Keratinocyte (primary cell): ENCODE measurements at regions not wholly inside any gene's neighbourhood (a gene's known extent, or its start where the extent isn't known, plus 50 kb on each side); places are given as distances from the start of the nearest gene placed in this dataset.
A peak's percentile ranks its signal among the peaks of the same experiment; 100 is the strongest.

Experiments used
- DNase-seq: peaks from one replicate; pipeline ENCODE4 v3.0.0-alpha.2; 2011; ENCODE audit warnings: low read depth, missing footprints, low spot score
- FAIRE-seq: peaks from 2 replicates; lab custom pipeline; 2011; peaks lifted over from hg19 to GRCh38; lab: Jason Lieb, UNC
- H2AFZ ChIP-seq: 2 replicates; pipeline ENCODE4 v1.6.0; 2012; ENCODE audit warnings: low read length, control low read depth, inconsistent platforms; ENCODE audit not compliant: control insufficient read depth
- H3K27ac ChIP-seq: 2 replicates; pipeline ENCODE4 v1.5.1; 2011; ENCODE audit warnings: low read length; ENCODE audit not compliant: control insufficient read depth, insufficient read depth
- H3K27me3 ChIP-seq: 3 replicates; pipeline ENCODE4 v1.6.0; 2011; ENCODE audit warnings: low read length; ENCODE audit not compliant: control insufficient read depth, insufficient read depth; ENCODE audit errors: extremely low read depth
- H3K36me3 ChIP-seq, 2 experiments: 2 replicates in 1 of 2; 3 replicates in 1 of 2; pipeline ENCODE4 v1.5.1; 2011; ENCODE audit warnings: low read length in 2 of 2, mild to moderate bottlenecking in 1 of 2; ENCODE audit not compliant: control insufficient read depth in 2 of 2, insufficient read depth in 2 of 2; ENCODE audit errors: extremely low read depth in 1 of 2
- H3K4me1 ChIP-seq: 3 replicates; pipeline ENCODE4 v1.5.1; 2011; ENCODE audit warnings: low read length; ENCODE audit not compliant: control insufficient read depth, insufficient read depth; ENCODE audit errors: extremely low read depth
- H3K4me2 ChIP-seq: 3 replicates; pipeline ENCODE4 v1.6.0; 2011; ENCODE audit warnings: low read depth, low read length; ENCODE audit not compliant: control insufficient read depth, insufficient read depth; ENCODE audit errors: extremely low read depth
- H3K4me3 ChIP-seq, 3 experiments: fragments of 200-600 bp in 1 of 3; sonication (generic) in 1 of 3; 2 replicates in 2 of 3; 3 replicates in 1 of 3; pipeline ENCODE4 v1.5.1; 2011 to 2016; ENCODE audit warnings: low read length in 3 of 3, mild to moderate bottlenecking in 3 of 3, control low read depth in 2 of 3, inconsistent platforms in 1 of 3, low read depth in 1 of 3, mixed read lengths in 1 of 3, mixed run types in 1 of 3, moderate library complexity in 1 of 3; ENCODE audit not compliant: control insufficient read depth in 2 of 3, insufficient read depth in 2 of 3; ENCODE audit errors: extremely low read depth in 1 of 3
- H3K79me2 ChIP-seq: 2 replicates; pipeline ENCODE4 v1.6.0; 2012; ENCODE audit warnings: low read length; ENCODE audit not compliant: control insufficient read depth, insufficient read depth
- H3K9ac ChIP-seq: 3 replicates; pipeline ENCODE4 v1.6.0; 2011; ENCODE audit warnings: low read length; ENCODE audit not compliant: control insufficient read depth, insufficient read depth; ENCODE audit errors: extremely low read depth
- H3K9me1 ChIP-seq: 3 replicates; pipeline ENCODE4 v1.6.0; 2011; ENCODE audit warnings: low read length; ENCODE audit not compliant: control insufficient read depth, insufficient read depth; ENCODE audit errors: extremely low read depth
- H3K9me3 ChIP-seq: 2 replicates; pipeline ENCODE4 v1.5.1; 2012; ENCODE audit warnings: low read depth, low read length; ENCODE audit not compliant: control insufficient read depth
- H4K20me1 ChIP-seq: 3 replicates; pipeline ENCODE4 v1.6.0; 2011; ENCODE audit warnings: low read length; ENCODE audit not compliant: control insufficient read depth, insufficient read depth; ENCODE audit errors: extremely low read depth
- CTCF ChIP-seq, 3 experiments: IDR thresholded peaks in 1 of 3; conservative IDR thresholded peaks in 1 of 3; optimal IDR thresholded peaks in 1 of 3; 2 replicates in 2 of 3; 3 replicates in 1 of 3; pipeline versions ENCODE3 to v1.5.1; 2011; ENCODE audit warnings: low read length in 3 of 3, mild to moderate bottlenecking in 3 of 3, moderate library complexity in 2 of 3, control low read depth in 1 of 3, inconsistent platforms in 1 of 3; ENCODE audit not compliant: insufficient read depth in 2 of 3; ENCODE audit errors: extremely low read depth in 1 of 3
- EZH2 ChIP-seq: IDR thresholded peaks from one replicate; pipeline ENCODE4 v1.6.1; 2012; ENCODE audit warnings: inconsistent platforms, mild to moderate bottlenecking, low read length, moderate library complexity
- dilution Hi-C: fragments of 300-500 bp; cut with MboI; formaldehyde crosslinking; loops from one replicate; pipeline ENCODE4 v1.7.0; 2020; ENCODE audit warnings: low sequenced_read_pairs; ENCODE audit not compliant: extremely low pct_ligation_motif_present

- no peak for TF ChIP-seq EZH2
- no peak for TF ChIP-seq CTCF (optimal IDR thresholded peaks at IDR 0.05 in 1 of 3, IDR thresholded peaks at IDR 0.05 in 1 of 3, conservative IDR thresholded peaks at IDR 0.05 in 1 of 3; ENCODE audit: extremely low read depth in 1 of 3, insufficient read depth in 2 of 3, low read length in 3 of 3)
- Histone ChIP-seq H3K4me2 (no peak overlapping the region), H2AFZ (no peak overlapping the region), H3K9me3 (peaks cover 6% of the 10 kb centered on the region), H3K27me3 (no peaks in the 10 kb centered on the region), H3K27ac (peak overlapping the region; percentile 2), H3K79me2 (no peaks in the 10 kb centered on the region), H3K4me1 (peaks cover 5% of the 10 kb centered on the region), H3K4me3 (no peak overlapping the region), H3K9ac (no peak overlapping the region), H4K20me1 (no peaks in the 10 kb centered on the region), H3K9me1 (no peaks in the 10 kb centered on the region), H3K36me3 (no peaks in the 10 kb centered on the region)
- peak; percentile 44 for DNase-seq
- dilution Hi-C loops, result no loop called here
- FAIRE-seq, result peak; percentile 83
These were observed 79.0 kb upstream of the ODAD2 start for GRCh38 chr10:28077889-28078288.

GRCh38 chr10:28075424-28075823, 76.5 kb upstream of the ODAD2 start:
- H3K27me3 ChIP-seq, result no peaks in the 10 kb centered on the region
- no peaks in the 10 kb centered on the region for H3K36me3 ChIP-seq
- H3K9me3 ChIP-seq, result peaks cover 6% of the 10 kb centered on the region
- H3K27ac ChIP-seq, result no peak overlapping the region
- no peak overlapping the region for H3K4me3 ChIP-seq
- no peak overlapping the region for H3K9ac ChIP-seq
- peaks cover 5% of the 10 kb centered on the region for H3K4me1 ChIP-seq
- H3K4me2 ChIP-seq, result no peak overlapping the region
- DNase-seq (no peak), FAIRE-seq (no peak)
- TF ChIP-seq CTCF (optimal IDR thresholded peaks at IDR 0.05 in 1 of 3, IDR thresholded peaks at IDR 0.05 in 1 of 3, conservative IDR thresholded peaks at IDR 0.05 in 1 of 3; ENCODE audit: extremely low read depth in 1 of 3, insufficient read depth in 2 of 3, low read length in 3 of 3) (no peak), EZH2 (no peak)
- no peaks in the 10 kb centered on the region for H3K9me1 ChIP-seq
- H3K79me2 ChIP-seq, result no peaks in the 10 kb centered on the region
- no peaks in the 10 kb centered on the region for H4K20me1 ChIP-seq
- no peak overlapping the region for H2AFZ ChIP-seq
- dilution Hi-C loops, result no loop called here
